HG03558 (cell line): ENCODE measurements at regions not wholly inside any gene's neighbourhood (a gene's known extent, or its start where the extent isn't known, plus 50 kb on each side); places are given as distances from the start of the nearest gene placed in this dataset.

Source experiments
- ATAC-seq: cut with Tn5 transposase; IDR thresholded peaks from one replicate; pipeline ENCODE4 v1.9.1; 2021; ENCODE audit warnings: moderate number of reproducible peaks; ENCODE audit not compliant: unreplicated experiment; ENCODE audit errors: extremely low read depth

GRCh38 chr2:7567646-7568045 is 650.4 kb downstream of the RNF144A start:
- no peak for ATAC-seq

- no peak for ATAC-seq
Observed at GRCh38 chr2:7570247-7570646, 653.0 kb downstream of the RNF144A start.

GRCh38 chr2:7571701-7572100 is 654.5 kb downstream of the RNF144A start:
- no peak for ATAC-seq

DNA sequence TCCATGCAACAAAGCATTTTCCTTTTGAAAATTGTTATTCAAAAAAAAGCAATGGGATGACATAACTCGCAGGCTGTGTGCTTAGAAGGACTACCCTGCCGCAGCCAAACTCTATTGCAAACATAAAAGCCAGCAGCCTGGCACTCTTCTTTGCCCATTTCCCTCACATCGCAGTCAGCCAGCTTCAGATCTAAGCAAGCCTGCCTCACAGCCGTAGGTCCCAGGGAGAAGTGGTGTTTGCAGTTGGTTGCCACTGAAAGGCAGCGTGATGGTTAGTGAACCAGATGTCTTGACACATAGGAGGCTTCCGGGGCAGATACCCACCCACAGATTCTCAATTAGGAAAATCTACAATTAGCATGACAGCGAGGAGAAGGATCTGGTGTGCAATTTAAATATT is 655.2 kb downstream of the RNF144A start:
- ATAC-seq = no peak

DNA sequence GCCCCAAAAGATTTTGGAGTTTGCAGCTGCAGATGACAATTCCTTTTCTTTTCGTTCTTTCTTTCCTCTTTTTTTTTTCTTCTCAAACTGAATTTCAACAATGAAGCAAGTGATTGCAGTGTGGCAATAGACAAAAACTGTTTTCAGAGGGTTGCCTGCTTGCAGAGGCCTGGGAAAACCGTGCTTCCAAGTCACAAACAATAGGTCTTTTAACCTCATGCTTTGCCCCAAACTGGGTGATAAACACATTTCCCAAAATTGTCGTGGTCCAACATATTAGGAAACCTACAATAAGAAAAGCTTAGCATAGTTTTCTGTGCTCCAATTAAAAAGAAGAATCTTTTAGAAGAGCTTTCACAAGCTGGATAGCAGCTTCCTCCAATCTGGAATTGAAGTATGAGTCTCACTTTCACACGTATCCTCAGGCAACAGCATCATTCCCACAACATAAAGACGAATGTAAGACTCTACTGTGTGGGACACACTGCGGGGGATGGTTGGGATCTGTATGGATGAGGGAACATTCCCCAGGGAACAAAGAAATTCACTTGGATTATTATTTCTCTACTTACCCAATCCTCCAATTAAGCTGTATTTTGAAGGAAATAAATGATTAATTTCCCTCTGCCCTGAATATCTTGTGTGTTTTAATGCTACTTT is 656.1 kb downstream of the RNF144A start:
- ATAC-seq = no peak

DNA sequence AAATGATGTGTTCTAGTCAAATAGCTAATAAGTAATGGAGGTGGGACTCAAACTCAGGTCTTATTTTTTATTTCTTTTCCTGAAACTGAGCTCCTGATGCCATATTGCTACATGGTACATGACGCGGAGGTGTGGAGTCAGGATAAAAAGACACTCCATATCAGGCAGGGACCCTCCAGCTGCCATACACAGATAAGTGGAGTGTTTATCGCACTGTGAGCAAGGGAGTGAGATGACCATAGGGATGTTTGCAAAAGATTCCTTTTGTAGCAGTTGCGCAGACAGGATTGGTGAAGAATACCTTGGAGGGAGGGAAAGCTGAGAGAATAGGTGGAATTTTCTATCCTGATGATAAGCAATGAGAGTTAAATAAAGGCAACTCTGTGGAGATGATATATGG is 657.2 kb downstream of the RNF144A start:
- ATAC-seq = no peak

GRCh38 chr2:7577769-7578168 is 660.6 kb downstream of the RNF144A start:
- ATAC-seq = no peak

DNA sequence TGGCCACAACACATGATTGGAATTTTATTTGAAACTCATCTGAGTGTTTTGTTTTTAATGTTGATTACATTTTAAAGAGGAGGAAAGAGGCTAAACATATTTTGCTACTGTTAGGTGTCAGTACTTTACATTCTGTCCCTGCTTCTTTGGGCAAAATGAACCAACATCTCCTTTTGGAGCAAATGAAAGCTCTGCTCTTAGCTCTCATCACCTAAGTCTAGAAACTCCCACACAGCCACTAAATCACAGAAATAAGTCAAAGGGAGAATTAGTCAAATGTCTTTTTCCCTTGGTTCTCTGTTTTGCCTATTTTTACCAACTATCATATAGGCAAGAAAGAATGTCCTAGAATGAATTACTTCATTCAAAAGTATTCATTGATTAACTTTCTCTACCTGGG is 666.8 kb downstream of the RNF144A start:
- ATAC-seq = no peak

- ATAC-seq = no peak
Observed at GRCh38 chr2:7586898-7587297, 669.7 kb downstream of the RNF144A start.

DNA sequence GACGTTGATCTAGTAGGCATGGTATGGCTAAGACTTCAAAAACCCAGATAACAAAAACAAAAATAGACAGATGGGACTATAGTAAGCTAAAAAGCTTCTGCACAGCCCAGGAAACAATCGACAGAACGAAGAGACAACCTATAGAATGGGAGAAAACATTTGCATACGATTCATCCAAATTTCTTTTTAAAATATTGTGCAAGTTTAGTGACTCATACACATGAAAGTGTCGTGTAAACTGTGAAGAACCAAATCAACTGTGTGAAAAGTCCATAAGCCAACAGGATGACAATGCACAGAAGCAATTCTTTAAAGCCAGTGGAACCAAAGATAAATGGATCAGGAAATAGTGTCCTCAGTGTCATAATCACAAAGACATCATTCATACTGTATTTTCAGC is 671.1 kb downstream of the RNF144A start:
- no peak for ATAC-seq

GRCh38 chr2:7592618-7593140 is 675.5 kb downstream of the RNF144A start:
- no peak for ATAC-seq

- ATAC-seq = no peak
Observed at GRCh38 chr2:7593360-7593759, 676.1 kb downstream of the RNF144A start.

GRCh38 chr2:7594211-7594610 is 677.0 kb downstream of the RNF144A start:
- ATAC-seq = no peak

- no peak for ATAC-seq
Observed at GRCh38 chr2:7595206-7595605, 678.0 kb downstream of the RNF144A start.

DNA sequence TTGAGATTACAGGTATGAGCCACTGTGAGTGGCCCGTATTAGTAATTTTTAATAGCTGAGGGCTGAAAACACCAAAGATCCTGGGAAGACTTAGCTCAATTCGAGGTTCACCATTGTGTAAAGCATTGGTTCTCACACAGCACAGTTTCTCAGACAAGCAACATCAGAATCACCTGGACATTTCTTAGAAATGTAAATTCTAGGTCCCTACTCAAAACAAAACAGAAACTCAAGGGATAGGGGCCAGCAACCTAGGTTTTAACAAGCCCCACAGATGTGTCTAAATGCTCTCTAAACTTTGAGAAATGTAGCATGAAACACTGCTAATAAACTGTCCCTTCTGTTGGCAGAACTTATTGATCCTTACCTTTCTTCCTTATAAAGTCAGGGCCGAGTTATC is 681.2 kb downstream of the RNF144A start:
- no peak for ATAC-seq

DNA sequence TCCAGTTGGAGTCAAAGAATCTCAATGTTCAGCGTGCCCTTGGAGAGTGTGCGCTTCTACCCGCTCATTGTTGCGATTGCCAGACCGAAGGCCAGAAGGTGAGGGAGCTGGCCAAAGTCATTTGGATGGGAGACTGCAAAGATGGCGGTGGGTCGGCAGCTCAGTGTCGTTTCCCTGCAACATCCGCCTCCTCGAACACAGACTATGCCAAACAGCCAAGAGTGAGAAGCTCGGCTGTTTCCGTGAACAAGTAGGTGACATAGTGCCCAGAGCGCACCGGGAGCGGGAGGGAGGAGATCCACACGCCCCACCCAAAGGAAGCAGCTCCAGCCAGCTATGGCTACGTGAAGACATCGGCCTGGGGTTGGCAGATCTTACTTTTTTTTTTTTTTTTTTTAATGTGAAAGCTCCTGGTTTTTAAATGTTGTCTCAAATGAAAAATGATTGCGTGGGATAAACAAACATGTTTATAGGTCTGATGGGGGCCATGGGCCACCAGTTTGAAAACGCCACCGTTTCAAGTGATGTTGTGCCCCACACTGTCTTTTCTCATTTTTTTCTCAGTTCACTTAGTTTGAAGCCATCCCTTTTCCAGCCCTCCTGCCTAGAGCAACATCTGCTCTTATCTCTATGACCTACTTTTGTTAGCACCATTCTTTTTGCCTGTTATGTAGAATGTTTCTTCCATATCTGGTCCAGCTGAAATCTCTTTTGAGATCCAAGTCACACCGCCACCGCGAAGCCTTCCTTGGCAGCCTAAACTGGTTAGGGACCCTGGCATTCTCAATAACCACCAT is 682.4 kb downstream of the RNF144A start:
- no peak for ATAC-seq

GRCh38 chr2:7601990-7602389 is 684.8 kb downstream of the RNF144A start:
- ATAC-seq = no peak

DNA sequence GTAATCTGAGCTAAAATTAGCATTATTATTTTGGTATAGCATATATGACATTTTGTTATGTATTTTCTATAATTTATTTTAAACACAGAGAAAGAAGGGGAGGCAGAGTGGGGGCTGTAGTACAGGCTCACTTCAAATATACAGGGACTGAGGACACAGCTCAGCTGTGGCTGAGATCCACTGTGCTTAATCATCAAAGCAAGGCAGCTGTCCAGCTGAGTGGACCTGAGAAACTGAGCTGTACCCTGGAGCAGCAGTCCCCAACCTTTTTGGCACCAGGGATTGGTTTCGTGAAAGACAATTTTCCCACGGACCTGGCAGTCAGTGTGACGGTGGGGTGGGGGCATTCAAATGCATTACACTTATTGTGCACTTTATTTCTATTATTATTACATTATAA is 687.2 kb downstream of the RNF144A start:
- no peak for ATAC-seq

DNA sequence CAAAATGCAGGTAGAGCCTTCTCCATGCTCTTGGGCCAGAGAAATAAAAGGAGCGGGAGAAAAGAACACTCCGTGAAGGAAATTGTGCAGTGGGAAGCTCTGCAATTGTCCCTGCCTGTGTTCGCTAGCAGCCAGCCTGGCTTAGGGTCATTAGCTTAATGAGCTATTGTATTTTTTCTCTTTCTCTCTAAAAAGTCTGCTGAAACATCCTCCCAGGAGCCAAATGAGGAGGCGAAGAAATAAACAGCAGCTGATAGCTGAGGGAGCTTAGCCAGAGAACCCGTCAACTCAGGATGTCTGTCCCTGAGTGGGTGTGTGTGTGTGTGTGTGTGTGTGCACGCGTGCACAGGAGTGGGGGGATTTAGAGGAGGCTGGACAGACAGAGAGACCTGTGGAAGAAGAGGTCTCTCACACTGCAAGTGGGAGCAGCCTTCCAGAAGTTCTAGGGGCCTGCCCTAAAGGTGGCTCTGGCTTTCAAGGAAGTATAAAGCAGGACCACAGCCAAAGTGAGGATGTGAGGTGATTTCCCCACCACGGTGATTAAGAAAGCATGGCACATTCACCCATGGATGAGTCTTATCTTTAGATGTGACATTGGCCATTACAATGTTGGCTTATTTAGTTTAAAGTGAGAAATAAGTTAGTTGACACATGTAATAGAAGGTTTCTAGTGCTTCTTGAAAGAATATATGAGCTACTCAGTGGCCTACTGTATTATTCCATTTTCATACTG is 690.4 kb downstream of the RNF144A start:
- ATAC-seq = no peak

DNA sequence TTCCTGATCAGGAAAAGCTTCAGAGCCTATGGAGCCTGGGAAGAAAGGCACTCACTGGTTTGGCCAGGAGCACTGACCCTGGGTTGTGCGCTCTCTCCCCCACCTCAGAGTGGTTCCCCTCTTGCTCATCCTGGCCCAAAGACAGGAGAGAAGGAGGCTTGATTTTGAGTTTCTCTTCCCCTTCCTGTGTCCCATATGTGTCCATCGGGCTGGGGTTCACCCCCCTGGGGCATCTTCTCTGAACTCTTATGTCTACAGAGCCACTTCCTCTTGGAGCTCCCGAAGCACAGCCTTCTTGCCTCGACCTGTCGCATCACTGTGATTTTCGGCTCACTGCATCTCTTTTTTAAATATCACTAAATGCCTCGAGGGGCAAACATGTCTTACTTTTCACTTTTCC is 692.3 kb downstream of the RNF144A start:
- ATAC-seq = no peak

DNA sequence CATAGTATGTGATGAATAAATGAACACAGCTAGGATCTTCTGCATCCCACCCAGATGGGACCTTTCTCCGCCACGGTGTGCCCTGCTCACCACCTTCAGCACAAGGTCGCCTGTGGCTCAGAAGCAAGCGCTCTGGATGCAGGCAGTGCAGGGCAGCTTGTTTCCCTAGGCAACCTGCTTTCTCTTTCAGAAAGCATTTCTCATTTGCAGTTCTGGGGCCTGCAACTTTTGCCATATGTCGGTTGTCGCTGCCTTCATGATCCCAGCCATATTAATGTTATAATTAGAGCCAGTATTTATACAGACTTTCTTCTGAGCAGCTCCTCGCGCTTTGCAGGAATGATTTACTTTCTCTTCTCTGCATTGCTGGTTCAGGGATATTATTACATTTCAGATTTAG is 692.8 kb downstream of the RNF144A start:
- ATAC-seq = no peak
